CD14-positive monocyte (primary cell): ENCODE measurements at regions not wholly inside any gene's neighbourhood (a gene's known extent, or its start where the extent isn't known, plus 50 kb on each side); places are given as distances from the start of the nearest gene placed in this dataset.

Experiments
- DNase-seq, 3 donors: peaks; one replicate each; pipeline ENCODE4 v3.0.0-alpha.2; 2011 to 2022
- H2AFZ ChIP-seq: 2 replicates; pipeline ENCODE4 v1.6.0; 2012; ENCODE audit warnings: mild to moderate bottlenecking, low read depth, low read length, inconsistent platforms; ENCODE audit not compliant: insufficient read depth, poor library complexity, severe bottlenecking
- H3K27ac ChIP-seq, 2 donors: 1 replicate in 1 of 2; 2 replicates in 1 of 2; pipeline ENCODE4 v1.5.1; 2012 to 2013; ENCODE audit warnings: low read length in 2 of 2, control low read depth in 1 of 2, inconsistent platforms in 1 of 2, low read depth in 1 of 2, mild to moderate bottlenecking in 1 of 2
- H3K27me3 ChIP-seq, 2 donors: one replicate each; pipeline versions ENCODE4 v1.6.0 to v1.6.1; 2011 to 2013; ENCODE audit warnings: low read length in 2 of 2; ENCODE audit not compliant: control insufficient read depth in 2 of 2, insufficient read depth in 2 of 2
- H3K36me3 ChIP-seq, 2 donors: replicated peaks in 1 of 2; 1 replicate in 1 of 2; 2 replicates in 1 of 2; pipeline versions ENCODE4 v1.5.1 to v1.6.1; 2012 to 2013; ENCODE audit warnings: low read length in 2 of 2, control low read depth in 1 of 2, inconsistent platforms in 1 of 2, mild to moderate bottlenecking in 1 of 2; ENCODE audit not compliant: insufficient read depth in 2 of 2, control insufficient read depth in 1 of 2
- H3K4me1 ChIP-seq, 2 donors: 1 replicate in 1 of 2; 2 replicates in 1 of 2; pipeline versions ENCODE4 v1.5.1 to v1.6.1; 2012 to 2013; ENCODE audit warnings: low read length in 2 of 2, control low read depth in 1 of 2, inconsistent platforms in 1 of 2, mild to moderate bottlenecking in 1 of 2, moderate library complexity in 1 of 2; ENCODE audit not compliant: insufficient read depth in 2 of 2, control insufficient read depth in 1 of 2
- H3K4me2 ChIP-seq: replicated peaks from 2 replicates; pipeline ENCODE3; 2012; ENCODE audit warnings: low read length, moderate library complexity, mild to moderate bottlenecking; ENCODE audit not compliant: poor library complexity, severe bottlenecking; ENCODE audit errors: extremely low read depth
- H3K4me3 ChIP-seq, 3 experiments: fragments of 200-600 bp in 1 of 3; sonication (generic) in 1 of 3; replicated peaks in 1 of 3; 1 replicate in 2 of 3; 2 replicates in 1 of 3; pipeline ENCODE4 v1.5.1; 2011 to 2013; ENCODE audit warnings: low read length in 3 of 3, mild to moderate bottlenecking in 3 of 3, control low read depth in 2 of 3, low read depth in 2 of 3, inconsistent platforms in 1 of 3, moderate library complexity in 1 of 3
- H3K79me2 ChIP-seq: 2 replicates; pipeline ENCODE4 v1.6.0; 2012; ENCODE audit warnings: mild to moderate bottlenecking, control low read depth, inconsistent platforms, low read length, moderate library complexity; ENCODE audit not compliant: insufficient read depth
- H3K9ac ChIP-seq: 2 replicates; pipeline ENCODE4 v1.6.0; 2017; ENCODE audit warnings: low read length, mild to moderate bottlenecking; ENCODE audit not compliant: insufficient read depth, poor library complexity, severe bottlenecking
- H3K9me3 ChIP-seq, 2 donors: replicated peaks in 1 of 2; 1 replicate in 1 of 2; 2 replicates in 1 of 2; pipeline versions ENCODE4 v1.5.1 to v1.6.1; 2012 to 2013; ENCODE audit warnings: low read length in 2 of 2, control low read depth in 1 of 2; ENCODE audit not compliant: control insufficient read depth in 1 of 2, insufficient read depth in 1 of 2
- H4K20me1 ChIP-seq: 2 replicates; pipeline ENCODE4 v1.6.0; 2012; ENCODE audit warnings: mild to moderate bottlenecking, low read length, control low read depth, moderate library complexity; ENCODE audit not compliant: insufficient read depth
- H3K27ac Mint-ChIP-seq, 7 donors: one replicate each; pipeline ENCODE4 v1.8.0; 2020; ENCODE audit warnings: mild to moderate bottlenecking in 7 of 7, mixed read lengths in 7 of 7, moderate library complexity in 6 of 7, inconsistent platforms in 2 of 7
- H3K27me3 Mint-ChIP-seq, 3 donors: one replicate each; pipeline ENCODE4 v1.8.0; 2021 to 2022; ENCODE audit warnings: low read depth in 3 of 3, mild to moderate bottlenecking in 3 of 3, mixed read lengths in 3 of 3, moderate library complexity in 3 of 3, inconsistent platforms in 1 of 3
- H3K36me3 Mint-ChIP-seq, 2 donors: one replicate each; pipeline ENCODE4 v1.8.0; 2020; ENCODE audit warnings: mixed read lengths in 2 of 2, inconsistent platforms in 1 of 2, mild to moderate bottlenecking in 1 of 2
- H3K4me1 Mint-ChIP-seq: one replicate; pipeline ENCODE4 v1.8.0; 2020; ENCODE audit warnings: mild to moderate bottlenecking, mixed read lengths
- H3K4me3 Mint-ChIP-seq, 2 donors: one replicate each; pipeline ENCODE4 v1.8.0; 2020; ENCODE audit warnings: mild to moderate bottlenecking in 2 of 2, mixed read lengths in 2 of 2, moderate library complexity in 1 of 2
- H3K9me3 Mint-ChIP-seq, 7 donors: one replicate each; pipeline ENCODE4 v1.8.0; 2020 to 2022; ENCODE audit warnings: mixed read lengths in 7 of 7, mild to moderate bottlenecking in 6 of 7, moderate library complexity in 6 of 7, inconsistent platforms in 2 of 7
- CTCF ChIP-seq: fragments of 200-600 bp; IDR thresholded peaks from one replicate; pipeline ENCODE4 v1.8.0; 2022; ENCODE audit warnings: antibody characterized with exemption, mild to moderate bottlenecking
- WGBS: methylation state at CpG from one replicate; pipeline ENCODE4 v1.1.5; 2013; ENCODE audit warnings: missing lambda C conversion rate; ENCODE audit not compliant: insufficient coverage; 5-methylcytosine and 5-hydroxymethylcytosine counted together
- intact Hi-C, 2 donors: fragments of 100-400 bp; cut with micrococcal nuclease; formaldehyde crosslinking; loops; one replicate each; pipeline versions ENCODE4 v1.15.0 to v1.15.1; 2023

- Mint-ChIP-seq H3K4me1 (no peaks in the 10 kb centered on the region), H3K27me3 (peaks cover 0 to 3% (median 0%) of the 10 kb centered on the region in 3 donors), H3K27ac (no peak overlapping the region), H3K9me3 (peaks cover 0 to 11% (median 4%) of the 10 kb centered on the region in 7 donors), H3K36me3 (no peaks in the 10 kb centered on the region), H3K4me3 (no peak overlapping the region)
- no peak for TF ChIP-seq CTCF
- DNase-seq: no peak
- Histone ChIP-seq H2AFZ (no peak overlapping the region), H3K4me2 (no peak overlapping the region), H4K20me1 (no peaks in the 10 kb centered on the region), H3K4me1 (no peaks in the 10 kb centered on the region), H3K36me3 (no peaks in the 10 kb centered on the region), H3K27me3 (no peaks in the 10 kb centered on the region), H3K9ac (no peak overlapping the region), H3K9me3 (peaks cover 0 to 2% of the 10 kb centered on the region in 2 donors), H3K79me2 (no peaks in the 10 kb centered on the region), H3K27ac (no peak overlapping the region), H3K4me3 (no peak overlapping the region)
- WGBS: no CpG with 5 or more reads among the region's 6 CpGs
- intact Hi-C loops: no loop called here
Observed at GRCh38 chr7:46747869-46748576, 827.0 kb upstream of the IGFBP3 start.

- Mint-ChIP-seq H3K9me3 (peaks cover 0 to 8% (median 4%) of the 10 kb centered on the region in 7 donors), H3K27me3 (peaks cover 0 to 3% (median 0%) of the 10 kb centered on the region in 3 donors), H3K4me1 (no peaks in the 10 kb centered on the region), H3K4me3 (no peak overlapping the region), H3K27ac (no peak overlapping the region), H3K36me3 (no peaks in the 10 kb centered on the region)
- Histone ChIP-seq H3K36me3 (no peaks in the 10 kb centered on the region), H3K4me2 (no peak overlapping the region), H3K4me3 (no peak overlapping the region), H2AFZ (no peak overlapping the region), H3K79me2 (no peaks in the 10 kb centered on the region), H3K27ac (no peak overlapping the region), H3K9ac (no peak overlapping the region), H3K27me3 (no peaks in the 10 kb centered on the region), H3K9me3 (peaks cover 0 to 2% of the 10 kb centered on the region in 2 donors), H4K20me1 (no peaks in the 10 kb centered on the region), H3K4me1 (no peaks in the 10 kb centered on the region)
- TF ChIP-seq CTCF: no peak
- intact Hi-C loops: no loop called here
- DNase-seq: no peak
- whole genome bisulfite sequencing: 82% methylated on average over 8 of the region's 13 CpGs
Observed at GRCh38 chr7:46746695-46747687, 825.9 kb upstream of the IGFBP3 start.
